ENCODE measurements at regions not wholly inside any gene's neighbourhood (a gene's known extent, or its start where the extent isn't known, plus 50 kb on each side); places are given as distances from the start of the nearest gene placed in this dataset.

- intact Hi-C loops (cut with DNase I), result no loop called here
- Histone ChIP-seq H3K4me3 (no peak overlapping the region), H3K36me3 (no peaks in the 10 kb centered on the region), H3K27ac (no peak overlapping the region), H3K4me1 (no peaks in the 10 kb centered on the region), H3K27me3 (no peaks in the 10 kb centered on the region), H3K9me3 (no peaks in the 10 kb centered on the region)
- WGBS, 2 donors, result 35 to 40% methylated on average over 6 of the region's 6 CpGs
- DNase-seq, result no peak
- ATAC-seq, result peak in 1 of 4 donors; percentile 30
- FAIRE-seq, result no peak
- no peak for TF ChIP-seq CTCF (IDR thresholded peaks at IDR 0.05)
Observed at GRCh38 chr20:24296477-24297261, 172.8 kb upstream of the SYNDIG1 start.

- Histone ChIP-seq H3K4me3 (no peak overlapping the region), H3K27me3 (no peaks in the 10 kb centered on the region), H3K27ac (no peak overlapping the region), H3K4me1 (no peaks in the 10 kb centered on the region), H3K36me3 (no peaks in the 10 kb centered on the region), H3K9me3 (no peaks in the 10 kb centered on the region)
- no peak for FAIRE-seq
- no peak for ATAC-seq
- WGBS, 2 donors, result 72 to 73% methylated on average over 3 of the region's 3 CpGs
- intact Hi-C loops (cut with DNase I), result no loop called here
- no peak for DNase-seq
- no peak for TF ChIP-seq CTCF (IDR thresholded peaks at IDR 0.05)
Observed at GRCh38 chr20:24291014-24291413, 178.4 kb upstream of the SYNDIG1 start.

GRCh38 chr20:24289737-24290481 lies 179.5 kb upstream of the SYNDIG1 start:
- no peak for DNase-seq
- TF ChIP-seq CTCF (IDR thresholded peaks at IDR 0.05), result no peak
- Histone ChIP-seq H3K4me3 (no peak overlapping the region), H3K4me1 (no peaks in the 10 kb centered on the region), H3K27ac (no peak overlapping the region), H3K27me3 (no peaks in the 10 kb centered on the region), H3K9me3 (no peaks in the 10 kb centered on the region), H3K36me3 (no peaks in the 10 kb centered on the region)
- no peak for FAIRE-seq
- 46 to 61% methylated on average over 7 of the region's 7 CpGs for WGBS, 2 donors
- peak in 1 of 4 donors; percentile 46 for ATAC-seq
- intact Hi-C loops (cut with DNase I), result no loop called here

- TF ChIP-seq CTCF (IDR thresholded peaks at IDR 0.05), result no peak
- Histone ChIP-seq H3K4me3 (no peak overlapping the region), H3K36me3 (no peaks in the 10 kb centered on the region), H3K27ac (no peak overlapping the region), H3K9me3 (no peaks in the 10 kb centered on the region), H3K4me1 (no peaks in the 10 kb centered on the region), H3K27me3 (no peaks in the 10 kb centered on the region)
- no peak for ATAC-seq
- intact Hi-C loops (cut with DNase I), result no loop called here
- DNase-seq, result no peak
- WGBS, 2 donors, result 65 to 77% methylated on average over 5 of the region's 5 CpGs
- FAIRE-seq, result no peak
Observed at GRCh38 chr20:24283186-24283585, 186.2 kb upstream of the SYNDIG1 start.

- no peak for FAIRE-seq
- TF ChIP-seq CTCF (IDR thresholded peaks at IDR 0.05), result no peak
- intact Hi-C loops (cut with DNase I), result no loop called here
- Histone ChIP-seq H3K4me3 (no peak overlapping the region), H3K27ac (no peak overlapping the region), H3K36me3 (no peaks in the 10 kb centered on the region), H3K4me1 (no peaks in the 10 kb centered on the region), H3K9me3 (no peaks in the 10 kb centered on the region), H3K27me3 (no peaks in the 10 kb centered on the region)
- 68 to 78% methylated on average over 9 of the region's 9 CpGs for WGBS, 2 donors
- no peak for ATAC-seq
- no peak for DNase-seq
Observed at GRCh38 chr20:24277196-24277595, 192.2 kb upstream of the SYNDIG1 start.
